Mesenchymal stem cell (in vitro differentiated cells and primary cell): ENCODE measurements at regions not wholly inside any gene's neighbourhood (a gene's known extent, or its start where the extent isn't known, plus 50 kb on each side); places are given as distances from the start of the nearest gene placed in this dataset.

Source experiments
- DNase-seq: peaks from one replicate; pipeline ENCODE4 v3.0.0-alpha.2; 2013
- H2AFZ ChIP-seq: one replicate; pipeline ENCODE4 v1.6.1; 2013; ENCODE audit warnings: low read depth, mild to moderate bottlenecking, control low read depth, inconsistent platforms, low read length, moderate library complexity
- H2AK5ac ChIP-seq: 2 replicates; pipeline ENCODE4 v1.6.1; 2013; ENCODE audit warnings: low read length, moderate library complexity, mild to moderate bottlenecking, inconsistent platforms; ENCODE audit not compliant: severe bottlenecking
- H2BK120ac ChIP-seq: one replicate; pipeline ENCODE4 v1.6.1; 2013; ENCODE audit warnings: low read depth, mild to moderate bottlenecking, inconsistent platforms, low read length, moderate library complexity
- H2BK12ac ChIP-seq, 2 experiments: one replicate each; pipeline ENCODE4 v1.6.1; 2013; ENCODE audit warnings: inconsistent platforms in 2 of 2, low read length in 2 of 2, mild to moderate bottlenecking in 2 of 2, moderate library complexity in 2 of 2, control low read depth in 1 of 2
- H2BK15ac ChIP-seq: one replicate; pipeline ENCODE4 v1.6.1; 2013; ENCODE audit warnings: mild to moderate bottlenecking, low read depth, inconsistent platforms; ENCODE audit not compliant: poor library complexity, severe bottlenecking
- H2BK5ac ChIP-seq: 2 replicates; pipeline ENCODE4 v1.6.1; 2013; ENCODE audit warnings: low read depth, mild to moderate bottlenecking, low read length, control low read depth, inconsistent platforms; ENCODE audit not compliant: poor library complexity, severe bottlenecking
- H3K14ac ChIP-seq, 2 experiments: one replicate each; pipeline ENCODE4 v1.6.1; 2013; ENCODE audit warnings: inconsistent platforms in 2 of 2, low read length in 2 of 2, control low read depth in 1 of 2, mild to moderate bottlenecking in 1 of 2, moderate library complexity in 1 of 2
- H3K18ac ChIP-seq, 2 experiments: one replicate each; pipeline ENCODE4 v1.6.1; 2013; ENCODE audit warnings: inconsistent platforms in 2 of 2, low read length in 2 of 2, control low read depth in 1 of 2, low read depth in 1 of 2, mild to moderate bottlenecking in 1 of 2
- H3K23ac ChIP-seq, 2 experiments: one replicate each; pipeline ENCODE4 v1.6.1; 2013; ENCODE audit warnings: inconsistent platforms in 2 of 2, low read length in 2 of 2, mild to moderate bottlenecking in 2 of 2, moderate library complexity in 2 of 2, control low read depth in 1 of 2
- H3K27ac ChIP-seq: 2 replicates; pipeline ENCODE4 v1.5.1; 2013; ENCODE audit warnings: mild to moderate bottlenecking, moderate library complexity, low read length, control low read depth, inconsistent platforms; ENCODE audit not compliant: poor library complexity, severe bottlenecking
- H3K27me3 ChIP-seq, 2 experiments: 2 replicates each; pipeline versions ENCODE4 v1.6.1 to v1.7.0; 2013; ENCODE audit warnings: low read length in 2 of 2, mild to moderate bottlenecking in 2 of 2, moderate library complexity in 2 of 2, control low read depth in 1 of 2, inconsistent platforms in 1 of 2; ENCODE audit not compliant: control insufficient read depth in 1 of 2, insufficient read depth in 1 of 2
- H3K36me3 ChIP-seq, 2 experiments: 2 replicates each; pipeline versions ENCODE4 v1.6.1 to v1.7.0; 2013; ENCODE audit warnings: low read length in 2 of 2, control low read depth in 1 of 2, inconsistent platforms in 1 of 2, low read depth in 1 of 2, mild to moderate bottlenecking in 1 of 2; ENCODE audit not compliant: insufficient read depth in 2 of 2, control insufficient read depth in 1 of 2
- H3K4ac ChIP-seq, 2 experiments: one replicate each; pipeline ENCODE4 v1.6.1; 2013; ENCODE audit warnings: inconsistent platforms in 2 of 2, low read length in 2 of 2, mild to moderate bottlenecking in 2 of 2, moderate library complexity in 2 of 2, control low read depth in 1 of 2, low read depth in 1 of 2
- H3K4me1 ChIP-seq: 2 replicates; pipeline ENCODE4 v1.6.1; 2013; ENCODE audit warnings: low read depth, low read length, control low read depth; ENCODE audit not compliant: control insufficient read depth, insufficient read depth
- H3K4me2 ChIP-seq: 2 replicates; pipeline ENCODE4 v1.6.1; 2013; ENCODE audit warnings: low read length, mild to moderate bottlenecking, inconsistent platforms; ENCODE audit not compliant: poor library complexity, severe bottlenecking
- H3K4me3 ChIP-seq, 2 experiments: 2 replicates each; pipeline versions ENCODE4 v1.5.1 to v1.7.0; 2013; ENCODE audit warnings: low read length in 2 of 2, mild to moderate bottlenecking in 2 of 2, control low read depth in 1 of 2, low read depth in 1 of 2; ENCODE audit not compliant: insufficient read depth in 1 of 2
- H3K79me1 ChIP-seq: replicated peaks from 2 replicates; pipeline ENCODE4 v1.6.1; 2013; ENCODE audit warnings: mild to moderate bottlenecking, control low read depth, low read length, inconsistent platforms; ENCODE audit not compliant: poor library complexity, severe bottlenecking
- H3K9ac ChIP-seq: 2 replicates; pipeline ENCODE4 v1.7.0; 2013; ENCODE audit warnings: mild to moderate bottlenecking, low read length, moderate library complexity
- H3K9me3 ChIP-seq: 2 replicates; pipeline ENCODE4 v1.7.0; 2013; ENCODE audit warnings: mild to moderate bottlenecking, low read length; ENCODE audit not compliant: control insufficient read depth
- H4K8ac ChIP-seq: one replicate; pipeline ENCODE4 v1.6.1; 2013; ENCODE audit warnings: inconsistent platforms, mild to moderate bottlenecking, low read length, moderate library complexity
- H4K91ac ChIP-seq: one replicate; pipeline ENCODE4 v1.6.1; 2013; ENCODE audit warnings: mild to moderate bottlenecking, low read length, inconsistent platforms
- WGBS: methylation state at CpG from one replicate; pipeline ENCODE4 v1.1.7; 2013; ENCODE audit warnings: mixed read lengths; 5-methylcytosine and 5-hydroxymethylcytosine counted together

DNA sequence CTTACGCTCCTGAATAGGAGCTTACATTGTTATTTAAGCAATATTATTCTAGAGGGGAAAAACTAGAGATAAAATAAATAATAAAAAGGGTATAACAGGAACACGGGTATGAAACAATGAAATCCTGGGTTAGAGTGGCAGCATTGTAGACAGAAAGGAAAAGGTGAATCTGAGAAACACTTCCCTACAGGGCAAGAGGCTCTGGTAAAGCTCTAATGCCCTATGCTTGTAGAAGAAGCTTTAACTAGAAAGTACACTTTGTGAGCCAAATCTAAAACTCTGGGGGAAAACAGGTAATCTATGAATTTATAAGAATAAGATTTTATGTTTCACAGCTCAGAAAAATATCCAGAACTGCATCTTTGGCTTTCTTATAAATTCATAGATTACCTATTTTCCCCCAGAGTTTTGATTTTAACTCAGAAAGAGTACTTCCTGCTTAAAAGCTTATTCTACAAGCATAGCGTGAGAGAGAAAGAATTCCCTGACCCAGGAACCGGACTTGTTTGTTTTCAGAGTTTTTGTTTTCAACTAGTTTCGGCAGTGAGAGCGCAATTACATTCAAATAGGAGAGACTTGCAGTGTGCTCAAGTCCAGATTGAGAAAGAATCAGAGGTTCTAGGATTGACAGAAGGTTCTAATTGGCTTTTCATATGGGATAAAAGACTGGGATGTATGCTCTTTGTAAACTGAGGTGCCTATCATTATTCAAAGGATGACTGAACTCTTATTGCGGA, 651.0 kb upstream of the RORB start:
- Histone ChIP-seq H2BK12ac (no peak overlapping the region), H3K18ac (no peak overlapping the region), H3K23ac (no peak overlapping the region), H2AK5ac (no peak overlapping the region), H3K9me3 (no peaks in the 10 kb centered on the region), H2BK5ac (no peak overlapping the region), H3K4me1 (no peaks in the 10 kb centered on the region), H2BK15ac (no peak overlapping the region), H3K27me3 (no peaks in the 10 kb centered on the region), H3K36me3 (no peaks in the 10 kb centered on the region), H4K91ac (no peak overlapping the region), H3K4me3 (no peak overlapping the region), H3K9ac (no peak overlapping the region), H3K79me1 (no peaks in the 10 kb centered on the region), H3K4me2 (no peak overlapping the region), H3K14ac (no peak overlapping the region), H3K27ac (no peak overlapping the region), H4K8ac (no peak overlapping the region), H2AFZ (no peak overlapping the region), H3K4ac (no peak overlapping the region), H2BK120ac (no peak overlapping the region)
- no peak for DNase-seq
- WGBS, result 71% methylated on average over 6 of the region's 7 CpGs

DNA sequence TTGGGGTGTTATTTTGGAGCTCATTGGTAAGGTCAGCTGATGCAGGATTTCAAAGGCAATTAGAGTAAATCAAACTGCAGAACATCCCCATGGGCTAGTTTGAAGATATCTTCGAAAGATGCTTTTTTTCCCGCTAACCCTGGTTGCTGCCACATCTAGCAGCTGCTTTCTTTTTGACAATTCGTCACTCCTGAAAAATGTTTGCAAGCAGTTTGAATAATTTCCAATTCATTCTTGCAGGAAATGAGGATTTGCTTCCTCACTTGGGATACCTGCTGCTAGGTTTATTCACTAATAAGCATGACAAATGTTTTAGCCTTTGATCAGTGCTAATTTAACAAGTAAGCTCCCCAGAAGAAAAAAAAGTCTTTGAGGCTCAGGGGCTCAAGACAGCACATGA, 649.6 kb upstream of the RORB start:
- Histone ChIP-seq H3K9me3 (no peaks in the 10 kb centered on the region), H3K4me3 (no peak overlapping the region), H2AFZ (no peak overlapping the region), H2BK15ac (no peak overlapping the region), H3K36me3 (no peaks in the 10 kb centered on the region), H3K14ac (no peak overlapping the region), H2BK120ac (no peak overlapping the region), H4K8ac (no peak overlapping the region), H2BK12ac (no peak overlapping the region), H3K79me1 (no peaks in the 10 kb centered on the region), H3K27ac (no peak overlapping the region), H3K27me3 (no peaks in the 10 kb centered on the region), H3K18ac (no peak overlapping the region), H3K23ac (no peak overlapping the region), H2AK5ac (no peak overlapping the region), H3K4me2 (no peak overlapping the region), H3K4ac (no peak overlapping the region), H4K91ac (no peak overlapping the region), H2BK5ac (no peak overlapping the region), H3K9ac (no peak overlapping the region), H3K4me1 (no peaks in the 10 kb centered on the region)
- WGBS, result 26% methylated on average over 2 of the region's 3 CpGs
- DNase-seq, result no peak

GRCh38 chr9:73853549-73853948, 643.6 kb upstream of the RORB start:
- 100% methylated on average over 3 of the region's 3 CpGs for WGBS
- no peak overlapping the region for H2BK5ac ChIP-seq
- H4K8ac ChIP-seq, result no peak overlapping the region
- DNase-seq, result no peak
- H4K91ac ChIP-seq, result no peak overlapping the region
- H2BK15ac ChIP-seq, result no peak overlapping the region
- H3K27ac ChIP-seq, result no peak overlapping the region
- H2BK120ac ChIP-seq, result no peak overlapping the region
- no peaks in the 10 kb centered on the region for H3K9me3 ChIP-seq
- H3K18ac ChIP-seq, result no peak overlapping the region
- H3K79me1 ChIP-seq, result no peaks in the 10 kb centered on the region
- no peaks in the 10 kb centered on the region for H3K27me3 ChIP-seq
- H3K36me3 ChIP-seq, result no peaks in the 10 kb centered on the region
- no peak overlapping the region for H3K9ac ChIP-seq
- H3K4me3 ChIP-seq, result no peak overlapping the region
- no peak overlapping the region for H3K23ac ChIP-seq
- no peak overlapping the region for H2AFZ ChIP-seq
- H3K4ac ChIP-seq, result no peak overlapping the region
- no peak overlapping the region for H2AK5ac ChIP-seq
- no peak overlapping the region for H3K14ac ChIP-seq
- no peaks in the 10 kb centered on the region for H3K4me1 ChIP-seq
- no peak overlapping the region for H3K4me2 ChIP-seq
- H2BK12ac ChIP-seq, result no peak overlapping the region

DNA sequence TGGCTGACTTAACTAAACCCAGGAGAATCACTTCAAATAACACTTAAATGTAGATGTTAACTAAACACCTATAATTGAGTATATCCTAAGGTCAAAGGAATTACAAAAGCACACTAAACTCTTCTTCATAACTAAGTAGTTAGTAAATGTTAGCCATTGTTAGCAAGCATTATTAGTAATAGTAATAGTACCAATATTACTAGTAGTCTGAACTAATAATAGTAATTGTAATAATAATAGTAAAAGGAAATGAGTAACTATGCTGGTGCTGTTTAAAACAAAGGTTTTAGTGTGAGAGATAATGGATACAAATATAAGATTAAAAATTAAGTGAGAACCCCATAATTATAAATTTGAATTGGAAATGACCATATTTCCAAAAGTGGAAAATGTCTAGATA, 641.9 kb upstream of the RORB start:
- H2BK120ac ChIP-seq, result no peak overlapping the region
- H2BK15ac ChIP-seq, result no peak overlapping the region
- no peak overlapping the region for H2AFZ ChIP-seq
- no peak for DNase-seq
- no peaks in the 10 kb centered on the region for H3K79me1 ChIP-seq
- no peak overlapping the region for H3K27ac ChIP-seq
- H3K18ac ChIP-seq, result no peak overlapping the region
- no peaks in the 10 kb centered on the region for H3K27me3 ChIP-seq
- no peak overlapping the region for H3K4me3 ChIP-seq
- H4K8ac ChIP-seq, result no peak overlapping the region
- no peaks in the 10 kb centered on the region for H3K4me1 ChIP-seq
- no peak overlapping the region for H3K9ac ChIP-seq
- no peak overlapping the region for H2BK12ac ChIP-seq
- H4K91ac ChIP-seq, result no peak overlapping the region
- no peaks in the 10 kb centered on the region for H3K36me3 ChIP-seq
- H3K23ac ChIP-seq, result no peak overlapping the region
- no peak overlapping the region for H2AK5ac ChIP-seq
- no peak overlapping the region for H3K4me2 ChIP-seq
- no peaks in the 10 kb centered on the region for H3K9me3 ChIP-seq
- no peak overlapping the region for H3K14ac ChIP-seq
- no peak overlapping the region for H3K4ac ChIP-seq
- H2BK5ac ChIP-seq, result no peak overlapping the region
